GM23338 (cell line): ENCODE measurements at regions not wholly inside any gene's neighbourhood (a gene's known extent, or its start where the extent isn't known, plus 50 kb on each side); places are given as distances from the start of the nearest gene placed in this dataset.

Source experiments
- EZH2 ChIP-seq: fragments of 200-600 bp; sonication (generic); IDR thresholded peaks from one replicate; pipeline ENCODE4 v1.8.0; 2017; ENCODE audit warnings: antibody characterized with exemption, mild to moderate bottlenecking, low read depth; ENCODE audit not compliant: unreplicated experiment
- EZH2phosphoT487 ChIP-seq: fragments of 200-600 bp; sonication (generic); IDR thresholded peaks from one replicate; pipeline ENCODE4 v1.8.1; 2018; ENCODE audit warnings: antibody characterized with exemption; ENCODE audit not compliant: unreplicated experiment
- POLR2AphosphoS5 ChIP-seq: IDR thresholded peaks from 2 replicates; pipeline ENCODE4 v1.6.1; 2016; ENCODE audit warnings: antibody characterized with exemption, low read depth
- ZNF114 ChIP-seq: fragments of 250-450 bp; sonication (Bioruptor Pico); IDR thresholded peaks from 2 replicates; pipeline ENCODE4 v1.5.0; 2020; ENCODE audit warnings: mild to moderate bottlenecking, moderate library complexity
- TF ChIP-seq, protein P1 (sequence below), 2 experiments: fragments of 200-600 bp in 1 of 2; sonication (generic) in 1 of 2; conservative IDR thresholded peaks; 2 replicates each; pipeline versions ENCODE4 v1.5.1 to v1.6.1; 2016 to 2017; ENCODE audit warnings: antibody characterized with exemption in 2 of 2, low read depth in 2 of 2, mild to moderate bottlenecking in 2 of 2, moderate library complexity in 1 of 2
- TF ChIP-seq, protein P2 (sequence below): IDR thresholded peaks from 2 replicates; pipeline ENCODE4 v1.6.1; 2016; ENCODE audit warnings: antibody characterized with exemption

DNA sequence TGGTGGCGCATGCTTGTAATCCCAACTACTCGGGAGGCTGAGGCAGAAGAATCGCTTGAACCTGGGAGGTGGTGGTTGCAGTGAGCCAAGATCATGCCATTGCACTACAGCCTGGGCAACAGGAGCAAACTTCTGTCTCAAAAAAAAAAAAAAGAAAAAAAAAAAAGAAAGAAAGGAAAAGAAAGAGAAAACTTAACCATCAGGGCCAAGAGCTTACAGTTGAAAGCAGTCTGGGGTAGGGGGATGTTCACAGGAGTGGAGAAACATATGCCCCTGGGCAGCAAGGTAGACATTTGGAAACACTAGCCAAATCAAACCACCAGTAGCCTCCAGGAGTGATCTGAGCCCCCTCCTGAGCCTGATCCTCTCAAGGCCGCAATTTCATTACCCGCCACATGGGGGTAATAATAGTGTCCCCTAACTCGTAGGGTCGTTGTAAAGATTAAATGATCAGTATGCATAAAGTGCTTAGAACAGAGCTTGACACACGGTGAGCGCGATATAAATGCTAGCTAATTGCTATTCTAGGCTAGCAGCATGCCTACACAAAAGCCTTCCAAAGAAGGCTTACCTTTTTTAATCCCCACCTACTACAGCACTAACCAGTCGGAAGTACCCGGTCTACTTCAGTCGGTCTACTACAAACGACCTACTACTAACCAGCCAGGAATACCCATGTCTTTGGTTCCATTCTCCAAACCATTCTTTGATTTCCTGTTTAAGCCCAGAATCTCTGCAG, 274.3 kb upstream of the NEBL start:
- TF ChIP-seq, protein P1, sequence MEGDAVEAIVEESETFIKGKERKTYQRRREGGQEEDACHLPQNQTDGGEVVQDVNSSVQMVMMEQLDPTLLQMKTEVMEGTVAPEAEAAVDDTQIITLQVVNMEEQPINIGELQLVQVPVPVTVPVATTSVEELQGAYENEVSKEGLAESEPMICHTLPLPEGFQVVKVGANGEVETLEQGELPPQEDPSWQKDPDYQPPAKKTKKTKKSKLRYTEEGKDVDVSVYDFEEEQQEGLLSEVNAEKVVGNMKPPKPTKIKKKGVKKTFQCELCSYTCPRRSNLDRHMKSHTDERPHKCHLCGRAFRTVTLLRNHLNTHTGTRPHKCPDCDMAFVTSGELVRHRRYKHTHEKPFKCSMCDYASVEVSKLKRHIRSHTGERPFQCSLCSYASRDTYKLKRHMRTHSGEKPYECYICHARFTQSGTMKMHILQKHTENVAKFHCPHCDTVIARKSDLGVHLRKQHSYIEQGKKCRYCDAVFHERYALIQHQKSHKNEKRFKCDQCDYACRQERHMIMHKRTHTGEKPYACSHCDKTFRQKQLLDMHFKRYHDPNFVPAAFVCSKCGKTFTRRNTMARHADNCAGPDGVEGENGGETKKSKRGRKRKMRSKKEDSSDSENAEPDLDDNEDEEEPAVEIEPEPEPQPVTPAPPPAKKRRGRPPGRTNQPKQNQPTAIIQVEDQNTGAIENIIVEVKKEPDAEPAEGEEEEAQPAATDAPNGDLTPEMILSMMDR (conservative IDR thresholded peaks at IDR 0.05; ENCODE audit: low read depth in 2 of 2), result peak; percentile 54 to 69
- TF ChIP-seq EZH2 (no peak), POLR2AphosphoS5 (no peak), ZNF114 (CRISPR knock-in tag) (no peak), EZH2phosphoT487 (no peak)
- TF ChIP-seq, protein P2, sequence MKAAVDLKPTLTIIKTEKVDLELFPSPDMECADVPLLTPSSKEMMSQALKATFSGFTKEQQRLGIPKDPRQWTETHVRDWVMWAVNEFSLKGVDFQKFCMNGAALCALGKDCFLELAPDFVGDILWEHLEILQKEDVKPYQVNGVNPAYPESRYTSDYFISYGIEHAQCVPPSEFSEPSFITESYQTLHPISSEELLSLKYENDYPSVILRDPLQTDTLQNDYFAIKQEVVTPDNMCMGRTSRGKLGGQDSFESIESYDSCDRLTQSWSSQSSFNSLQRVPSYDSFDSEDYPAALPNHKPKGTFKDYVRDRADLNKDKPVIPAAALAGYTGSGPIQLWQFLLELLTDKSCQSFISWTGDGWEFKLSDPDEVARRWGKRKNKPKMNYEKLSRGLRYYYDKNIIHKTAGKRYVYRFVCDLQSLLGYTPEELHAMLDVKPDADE, result no peak
